HepG2 (cell line): ENCODE measurements at regions not wholly inside any gene's neighbourhood (a gene's known extent, or its start where the extent isn't known, plus 50 kb on each side); places are given as distances from the start of the nearest gene placed in this dataset.

ENCODE experiments used
- ARID4A ChIP-seq: sonication (generic); formaldehyde crosslinking; IDR thresholded peaks from 2 replicates; pipeline ENCODE4 v1.5.0; 2020; ENCODE audit warnings: mild to moderate bottlenecking, missing genetic modification reagents, borderline replicate concordance
- ARNTL ChIP-seq: sonication (generic); formaldehyde crosslinking; IDR thresholded peaks from 2 replicates; pipeline ENCODE4 v1.4.0; 2020; ENCODE audit warnings: mild to moderate bottlenecking, missing genetic modification reagents
- CERS6 ChIP-seq: sonication (generic); formaldehyde crosslinking; IDR thresholded peaks from 2 replicates; pipeline ENCODE4 v1.5.0; 2020; ENCODE audit warnings: missing genetic modification reagents
- CREB1 ChIP-seq, 2 experiments: fragments of 450-650 bp in 1 of 2; IDR thresholded peaks; 2 replicates each; pipeline ENCODE4 v1.6.1; 2016 to 2017; ENCODE audit warnings: control low read depth in 1 of 2, mild to moderate bottlenecking in 1 of 2, missing compliant biosample characterization in 1 of 2, missing genetic modification characterization in 1 of 2
- EEA1 ChIP-seq: sonication (generic); formaldehyde crosslinking; IDR thresholded peaks from 2 replicates; pipeline ENCODE4 v1.5.1; 2020; ENCODE audit warnings: mild to moderate bottlenecking, missing genetic modification reagents, borderline replicate concordance
- MAX ChIP-seq: IDR thresholded peaks from 2 replicates; pipeline ENCODE4 v1.6.1; 2012; ENCODE audit warnings: inconsistent platforms
- NFAT5 ChIP-seq: sonication (generic); formaldehyde crosslinking; IDR thresholded peaks from 2 replicates; pipeline ENCODE4 v1.4.0; 2020; ENCODE audit warnings: missing genetic modification reagents
- SOX13 ChIP-seq, 3 experiments: fragments of 450-650 bp in 1 of 3; sonication (generic) in 1 of 3; formaldehyde crosslinking in 1 of 3; IDR thresholded peaks in 2 of 3; conservative IDR thresholded peaks in 1 of 3; 2 replicates each; pipeline versions ENCODE4 v1.5.0 to v1.6.1; 2016 to 2020; ENCODE audit warnings: antibody characterized with exemption in 1 of 3, mild to moderate bottlenecking in 1 of 3, missing compliant biosample characterization in 1 of 3, missing genetic modification reagents in 1 of 3, moderate library complexity in 1 of 3
- TAF15 ChIP-seq: fragments of 200-400 bp; formaldehyde crosslinking; IDR thresholded peaks from one replicate; pipeline ENCODE4 v1.6.1; 2018; ENCODE audit warnings: mild to moderate bottlenecking, low read depth, low read length; ENCODE audit not compliant: poor library complexity, severe bottlenecking
- ZNF230 ChIP-seq: sonication (generic); formaldehyde crosslinking; IDR thresholded peaks from 2 replicates; pipeline ENCODE4 v1.4.0; 2020; ENCODE audit warnings: mild to moderate bottlenecking, missing genetic modification reagents
- ZNF441 ChIP-seq: sonication (generic); formaldehyde crosslinking; IDR thresholded peaks from 2 replicates; pipeline ENCODE4 v1.7.0; 2021; ENCODE audit warnings: missing genetic modification reagents, borderline replicate concordance
- ZNF558 ChIP-seq: sonication (generic); formaldehyde crosslinking; IDR thresholded peaks from 2 replicates; pipeline ENCODE4 v1.9.0; 2022; ENCODE audit warnings: mild to moderate bottlenecking, missing genetic modification reagents, borderline replicate concordance
- ZNF781 ChIP-seq: sonication (generic); formaldehyde crosslinking; IDR thresholded peaks from 2 replicates; pipeline ENCODE4 v1.5.1; 2020; ENCODE audit warnings: borderline replicate concordance, mild to moderate bottlenecking, missing genetic modification reagents; ENCODE audit errors: not compliant biosample characterization
- ZNF878 ChIP-seq: sonication (generic); formaldehyde crosslinking; IDR thresholded peaks from 2 replicates; pipeline ENCODE4 v1.8.1; 2023; ENCODE audit warnings: mild to moderate bottlenecking, missing genetic modification reagents, moderate library complexity
- ZNF883 ChIP-seq: sonication (generic); formaldehyde crosslinking; IDR thresholded peaks from 2 replicates; pipeline ENCODE4 v1.5.1; 2020; ENCODE audit warnings: mild to moderate bottlenecking, missing genetic modification reagents; ENCODE audit errors: not compliant biosample characterization

- TF ChIP-seq ARID4A (peak; percentile 70; the same call in 1 of the 2 replicates), ZNF883 (peak; percentile 30), ZNF878 (CRISPR knock-in tag) (peak; percentile 93), NFAT5 (CRISPR knock-in tag) (no peak), ZNF230 (no peak), ZNF441 (CRISPR knock-in tag) (0 out of 2 replicates have a peak, but pooled peaks have one; percentile 57), ZNF781 (CRISPR knock-in tag) (no peak), TAF15 (no peak), EEA1 (no peak), CERS6 (CRISPR knock-in tag) (no peak), ZNF558 (CRISPR knock-in tag) (peak; percentile 64; the same call in 1 of the 2 replicates), ARNTL (no peak; the same call in none of the 2 replicates), SOX13 (IDR thresholded peaks at IDR 0.05) (peak; percentile 96), SOX13 (CRISPR knock-in tag; conservative IDR thresholded peaks at IDR 0.05 in 1 of 2, IDR thresholded peaks at IDR 0.05 in 1 of 2) (peak in 1 of 2 experiments; percentile 95; a peak in 2 of 4 replicates), MAX (peak; percentile 73), CREB1 (IDR thresholded peaks at IDR 0.05) (no peak), CREB1 (CRISPR knock-in tag; IDR thresholded peaks at IDR 0.05) (peak; percentile 80; the same call in 1 of the 2 replicates)
Observed at GRCh38 chr15:69593981-69594966, 141.7 kb downstream of the RPLP1 start (continued).
